Stomach smooth muscle (tissue), 2 donors: ENCODE measurements at regions not wholly inside any gene's neighbourhood (a gene's known extent, or its start where the extent isn't known, plus 50 kb on each side); places are given as distances from the start of the nearest gene placed in this dataset.

Experiments
- H3K27ac ChIP-seq: one replicate; pipeline ENCODE4 v1.7.0; 2013; ENCODE audit warnings: mild to moderate bottlenecking, low read length, inconsistent platforms
- H3K27me3 ChIP-seq, 2 donors: one replicate each; pipeline ENCODE4 v1.7.0; 2013; ENCODE audit warnings: low read length in 2 of 2; ENCODE audit not compliant: insufficient read depth in 2 of 2, control insufficient read depth in 1 of 2
- H3K36me3 ChIP-seq, 2 donors: one replicate each; pipeline ENCODE4 v1.7.0; 2013; ENCODE audit warnings: low read length in 2 of 2; ENCODE audit not compliant: control insufficient read depth in 2 of 2, insufficient read depth in 2 of 2
- H3K4me1 ChIP-seq: one replicate; pipeline ENCODE4 v1.7.0; 2013; ENCODE audit warnings: low read length; ENCODE audit not compliant: control insufficient read depth, insufficient read depth
- H3K4me3 ChIP-seq, 2 donors: one replicate each; pipeline ENCODE4 v1.7.0; 2013; ENCODE audit warnings: low read length in 2 of 2
- H3K9ac ChIP-seq, 2 donors: one replicate each; pipeline ENCODE4 v1.7.0; 2013; ENCODE audit warnings: low read length in 2 of 2, mild to moderate bottlenecking in 1 of 2
- H3K9me3 ChIP-seq, 2 donors: one replicate each; pipeline ENCODE4 v1.7.0; 2013; ENCODE audit warnings: low read length in 2 of 2; ENCODE audit not compliant: control insufficient read depth in 2 of 2
- donor health status: healthy.
- donor health status: Pancreatic carcinoma.

DNA sequence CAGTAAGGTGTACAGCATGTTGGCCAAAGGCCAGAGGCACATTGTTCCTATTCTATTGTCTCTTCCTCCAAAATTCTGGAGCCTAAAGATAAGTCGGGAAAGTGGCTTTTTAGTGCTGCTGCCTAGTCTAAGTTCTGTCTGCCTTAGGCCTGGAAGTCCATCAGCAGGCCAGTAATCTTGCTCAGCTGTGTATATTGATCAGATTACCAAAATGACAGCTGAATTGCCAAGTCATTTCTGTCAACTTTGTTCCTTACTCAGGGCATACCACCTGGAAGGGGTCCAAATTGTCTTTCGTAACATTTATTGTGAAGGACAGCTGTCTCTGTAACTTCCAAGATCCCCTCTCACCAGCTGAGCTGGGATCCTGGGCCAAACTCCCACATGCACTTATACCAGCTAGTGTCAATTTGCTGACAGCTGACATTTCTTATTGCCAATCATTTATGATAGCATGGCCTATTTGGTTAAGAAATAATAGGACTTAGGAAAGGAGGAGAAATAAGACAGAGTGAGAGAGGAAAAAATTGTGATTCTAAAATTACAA lies 116.8 kb upstream of the FSHR start:
- H3K9me3 ChIP-seq = no peaks in the 10 kb centered on the region
- H3K4me1 ChIP-seq = no peaks in the 10 kb centered on the region
- H3K4me3 ChIP-seq = no peak overlapping the region
- no peak overlapping the region for H3K9ac ChIP-seq
- H3K36me3 ChIP-seq = no peaks in the 10 kb centered on the region
- no peaks in the 10 kb centered on the region for H3K27me3 ChIP-seq
- H3K27ac ChIP-seq = no peak overlapping the region

DNA sequence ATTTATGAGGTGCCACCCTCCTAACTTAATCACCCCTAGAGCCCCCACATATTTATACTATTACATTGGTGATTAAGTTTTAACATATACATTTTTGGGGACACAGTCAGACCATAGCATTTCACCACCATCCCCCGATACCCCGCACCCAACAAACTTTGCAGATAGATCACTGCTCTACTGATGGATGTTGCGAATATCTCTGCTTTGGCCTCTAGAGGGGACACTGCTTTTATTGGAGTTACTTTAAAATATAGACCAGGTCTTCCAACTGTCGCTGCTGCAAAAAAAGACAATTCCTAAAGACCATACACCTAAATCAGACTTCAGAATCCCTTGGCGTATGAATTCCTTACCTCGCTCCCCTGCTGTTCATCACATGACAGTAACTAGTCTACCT lies 115.8 kb upstream of the FSHR start:
- Histone ChIP-seq H3K9me3 (no peaks in the 10 kb centered on the region), H3K9ac (no peak overlapping the region), H3K27ac (no peak overlapping the region), H3K27me3 (no peaks in the 10 kb centered on the region), H3K4me1 (no peaks in the 10 kb centered on the region), H3K36me3 (no peaks in the 10 kb centered on the region), H3K4me3 (no peak overlapping the region)

DNA sequence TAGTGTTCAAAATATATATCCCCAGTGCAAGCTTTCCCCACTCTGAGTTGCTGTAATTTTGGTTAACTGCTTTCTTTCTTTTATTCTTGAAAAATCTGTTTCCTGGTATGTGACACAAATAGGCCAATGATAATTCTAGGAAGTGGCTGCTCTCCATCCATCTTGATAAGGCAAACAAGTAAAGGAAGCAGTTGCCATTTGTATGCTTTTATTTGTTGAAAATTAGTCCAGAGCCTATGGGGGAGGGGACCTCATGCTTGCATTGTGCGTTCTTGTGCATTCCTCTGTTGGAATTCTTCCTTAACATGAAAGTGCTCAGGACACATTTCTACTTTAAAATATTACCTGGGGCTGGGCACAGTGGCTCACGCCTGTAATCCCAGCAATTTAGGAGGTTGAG lies 111.2 kb upstream of the FSHR start:
- Histone ChIP-seq H3K36me3 (no peaks in the 10 kb centered on the region), H3K9me3 (no peaks in the 10 kb centered on the region), H3K4me3 (no peak overlapping the region), H3K4me1 (peaks cover 8% of the 10 kb centered on the region), H3K27me3 (no peaks in the 10 kb centered on the region), H3K9ac (no peak overlapping the region), H3K27ac (no peak overlapping the region)

DNA sequence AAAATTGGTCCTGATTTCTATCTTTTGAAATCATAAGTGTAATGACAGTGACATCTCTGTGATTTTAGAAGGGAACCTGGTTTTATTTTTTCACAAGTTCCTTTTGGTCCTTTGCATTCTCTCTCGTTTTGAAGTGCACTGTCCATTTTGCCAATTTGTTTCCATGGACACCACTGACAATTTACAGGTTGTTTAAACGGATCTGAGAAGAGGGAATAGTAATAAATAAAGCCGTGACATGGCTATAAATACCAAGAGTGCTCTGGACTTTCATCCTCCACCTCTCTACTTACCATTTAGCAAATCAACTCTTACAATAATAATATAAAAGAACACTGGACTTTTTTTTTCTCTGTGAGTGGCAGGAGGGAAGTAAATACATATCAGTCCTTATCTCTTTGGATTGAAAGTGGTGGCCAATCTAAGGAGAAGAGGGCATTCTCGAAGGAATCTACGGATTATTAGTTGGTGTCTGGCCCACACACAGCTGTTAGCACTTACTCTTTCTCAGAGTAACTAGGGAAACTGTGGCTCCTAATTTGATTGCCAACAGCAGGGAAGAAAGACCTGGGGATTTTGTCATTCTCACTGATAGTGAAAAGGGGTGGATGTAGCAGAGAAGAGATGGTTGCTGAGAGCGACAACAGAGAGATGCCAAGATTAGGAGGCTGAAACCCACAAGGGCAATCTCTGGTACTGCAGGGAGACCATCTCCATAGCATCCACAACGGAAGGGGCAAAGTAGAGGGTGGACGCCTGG lies 108.7 kb upstream of the FSHR start:
- Histone ChIP-seq H3K27ac (no peak overlapping the region), H3K36me3 (no peaks in the 10 kb centered on the region), H3K4me3 (no peak overlapping the region), H3K4me1 (peaks cover 8% of the 10 kb centered on the region), H3K9me3 (no peaks in the 10 kb centered on the region), H3K27me3 (no peaks in the 10 kb centered on the region), H3K9ac (no peak overlapping the region)

DNA sequence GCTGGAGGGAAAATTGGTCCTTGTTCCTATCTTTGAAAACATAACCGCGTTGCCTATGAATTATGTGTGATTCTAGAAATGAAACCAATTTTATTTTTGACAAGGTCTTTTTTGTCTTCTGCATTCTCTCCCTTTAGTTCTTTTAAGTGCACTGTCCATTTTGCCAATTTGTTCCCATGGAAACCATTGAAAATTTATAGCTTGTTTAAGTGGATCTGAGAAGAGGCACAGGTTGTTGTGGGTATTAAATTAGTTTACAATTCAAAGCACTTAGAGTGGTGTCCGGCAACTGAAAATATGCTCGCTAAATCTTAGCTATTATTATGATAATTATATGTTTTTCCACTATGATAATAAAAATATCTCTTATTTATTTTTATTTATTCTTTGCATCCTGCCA lies 107.5 kb upstream of the FSHR start:
- H3K9ac ChIP-seq = no peak overlapping the region
- no peaks in the 10 kb centered on the region for H3K36me3 ChIP-seq
- H3K9me3 ChIP-seq = no peaks in the 10 kb centered on the region
- no peak overlapping the region for H3K27ac ChIP-seq
- no peaks in the 10 kb centered on the region for H3K27me3 ChIP-seq
- H3K4me1 ChIP-seq = peaks cover 8% of the 10 kb centered on the region
- no peak overlapping the region for H3K4me3 ChIP-seq

DNA sequence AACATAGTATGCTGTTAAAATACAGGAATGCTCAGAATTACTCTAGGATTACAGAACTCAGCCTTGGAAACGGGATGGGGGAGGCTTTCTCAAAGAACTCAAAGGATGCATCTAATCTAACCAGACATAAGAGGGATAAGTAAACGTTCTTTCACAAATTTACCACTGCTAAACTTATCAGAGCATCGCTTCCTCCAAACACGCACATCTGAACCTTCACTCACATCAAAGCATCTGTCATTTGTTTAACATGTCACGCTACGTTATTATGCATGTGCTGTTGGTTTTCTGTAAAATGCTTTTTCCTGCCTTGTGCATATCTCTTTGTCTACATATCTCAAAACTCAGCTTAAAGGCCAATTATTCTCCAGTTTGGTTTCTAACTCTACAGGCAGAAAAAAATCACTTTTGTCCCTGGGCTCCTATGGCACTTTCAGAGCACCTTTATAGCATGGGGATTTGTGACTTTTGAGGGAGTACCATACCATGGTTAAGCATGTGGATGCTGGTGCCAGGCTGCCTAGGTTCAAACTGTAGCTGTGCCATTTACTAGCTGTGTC lies 106.7 kb upstream of the FSHR start:
- Histone ChIP-seq H3K36me3 (no peaks in the 10 kb centered on the region), H3K4me3 (no peak overlapping the region), H3K27ac (no peak overlapping the region), H3K9ac (no peak overlapping the region), H3K9me3 (no peaks in the 10 kb centered on the region), H3K4me1 (peaks cover 8% of the 10 kb centered on the region), H3K27me3 (no peaks in the 10 kb centered on the region)

DNA sequence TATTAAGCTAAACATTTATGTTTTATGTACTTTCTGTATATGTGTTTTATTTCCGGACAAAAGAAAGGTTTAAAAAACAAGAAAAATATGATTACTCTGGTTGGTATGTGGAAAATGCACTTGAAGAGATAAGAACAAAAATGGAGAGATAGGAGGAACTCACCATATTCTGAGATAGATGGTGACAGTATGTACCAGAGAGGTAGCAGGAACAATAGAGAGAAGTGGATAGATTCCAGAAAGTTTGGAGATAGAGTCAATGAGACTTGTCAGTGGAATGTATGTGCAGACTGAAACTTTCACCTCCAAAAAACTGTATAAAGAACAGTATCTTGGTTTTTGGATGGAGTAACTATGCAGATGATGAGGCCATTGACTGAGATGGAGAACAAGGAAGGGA lies 105.6 kb upstream of the FSHR start:
- Histone ChIP-seq H3K27ac (no peak overlapping the region), H3K9ac (no peak overlapping the region), H3K9me3 (no peaks in the 10 kb centered on the region), H3K4me1 (peaks cover 8% of the 10 kb centered on the region), H3K4me3 (no peak overlapping the region), H3K36me3 (no peaks in the 10 kb centered on the region), H3K27me3 (no peaks in the 10 kb centered on the region)

DNA sequence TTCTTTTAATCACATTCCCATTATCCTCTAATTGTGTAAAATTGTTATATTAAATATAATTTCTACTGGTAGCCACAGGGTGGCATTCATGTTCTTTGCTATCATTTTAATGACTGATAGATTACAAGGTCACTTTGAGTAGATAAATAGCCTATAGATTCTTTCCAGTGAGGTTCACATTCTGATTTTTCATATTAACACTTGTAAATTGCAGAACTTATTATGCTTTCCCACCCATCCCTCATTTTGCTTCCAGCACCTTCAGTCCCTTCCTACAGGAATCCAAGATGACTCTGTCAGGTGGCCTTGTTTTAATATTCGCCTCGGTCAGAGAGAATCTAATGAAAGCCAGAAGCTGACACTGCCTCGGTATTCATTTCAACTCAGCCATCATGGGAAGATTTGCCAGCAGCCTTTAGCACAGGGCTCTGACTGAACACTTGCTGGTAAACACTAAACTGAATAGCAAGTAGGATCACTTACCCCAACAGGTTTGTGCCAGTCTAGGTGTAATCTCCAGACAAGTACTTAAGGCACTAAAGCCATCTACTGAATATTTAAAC lies 101.2 kb upstream of the FSHR start:
- Histone ChIP-seq H3K4me3 (no peak overlapping the region), H3K27me3 (no peaks in the 10 kb centered on the region), H3K4me1 (no peaks in the 10 kb centered on the region), H3K36me3 (no peaks in the 10 kb centered on the region), H3K9ac (no peak overlapping the region), H3K9me3 (no peaks in the 10 kb centered on the region), H3K27ac (no peak overlapping the region)

DNA sequence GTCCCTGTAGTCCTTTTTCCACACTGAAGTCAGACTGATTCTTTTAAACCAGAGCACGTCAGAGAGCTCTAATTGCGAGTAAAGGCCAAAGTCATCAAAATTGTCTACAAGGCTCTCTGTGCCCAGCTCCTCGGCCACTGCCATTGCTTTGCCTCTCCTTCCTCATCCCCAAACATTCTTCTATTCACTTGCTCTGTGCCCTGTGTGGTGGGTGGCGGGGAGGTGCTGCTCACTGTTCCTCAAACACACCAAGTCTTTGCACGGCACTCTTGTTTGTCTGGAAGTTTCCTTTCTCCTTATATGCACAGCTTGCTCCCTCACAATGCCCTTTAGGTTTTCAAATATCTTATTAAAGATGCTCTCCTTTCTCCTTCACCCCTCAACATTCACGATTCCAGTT lies 100.1 kb upstream of the FSHR start:
- H3K4me1 ChIP-seq = no peaks in the 10 kb centered on the region
- H3K9ac ChIP-seq = no peak overlapping the region
- no peaks in the 10 kb centered on the region for H3K27me3 ChIP-seq
- H3K4me3 ChIP-seq = no peak overlapping the region
- H3K36me3 ChIP-seq = no peaks in the 10 kb centered on the region
- H3K27ac ChIP-seq = no peak overlapping the region
- H3K9me3 ChIP-seq = no peaks in the 10 kb centered on the region

DNA sequence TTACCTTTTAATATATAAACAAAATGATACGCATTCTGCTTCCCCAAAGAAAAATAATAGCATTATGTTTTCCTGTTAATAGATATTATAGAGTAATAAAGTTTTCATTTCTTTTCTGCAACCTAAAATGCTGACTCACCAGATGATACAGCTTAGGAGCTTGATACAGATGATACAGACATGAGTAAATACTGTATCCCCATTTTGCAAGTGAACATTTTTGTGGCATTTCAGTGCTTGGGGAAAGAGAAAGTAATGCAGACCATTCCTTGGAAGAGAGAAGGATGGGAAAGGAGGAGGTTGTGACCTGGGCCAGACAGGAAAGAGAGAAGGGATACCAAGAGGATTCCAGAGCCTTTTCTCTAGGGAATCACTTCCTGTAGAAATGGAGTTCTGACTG lies 97.5 kb upstream of the FSHR start:
- Histone ChIP-seq H3K4me1 (no peaks in the 10 kb centered on the region), H3K9ac (no peak overlapping the region), H3K27me3 (no peaks in the 10 kb centered on the region), H3K36me3 (no peaks in the 10 kb centered on the region), H3K9me3 (no peaks in the 10 kb centered on the region), H3K4me3 (no peak overlapping the region), H3K27ac (no peak overlapping the region)

DNA sequence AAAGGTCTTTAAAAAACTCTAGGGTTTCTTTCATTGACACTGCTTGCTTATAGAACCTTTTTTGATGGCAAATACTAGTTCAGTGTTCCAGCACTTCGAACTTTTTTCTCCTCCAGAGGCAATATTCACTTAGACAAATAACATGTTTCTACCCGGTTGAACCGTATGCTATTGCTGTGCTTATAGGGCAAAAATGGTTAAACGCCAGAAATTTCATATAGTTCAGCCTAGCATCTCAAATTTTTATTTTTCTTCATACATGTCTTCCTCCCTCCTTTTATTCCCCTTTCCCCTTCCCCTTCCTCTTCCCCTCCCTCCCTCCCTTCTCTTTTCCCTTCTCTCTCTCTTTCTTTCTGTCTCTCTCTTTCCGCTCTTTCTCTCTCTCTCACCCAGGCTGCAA lies 96.9 kb upstream of the FSHR start:
- no peak overlapping the region for H3K27ac ChIP-seq
- H3K4me1 ChIP-seq = no peaks in the 10 kb centered on the region
- no peaks in the 10 kb centered on the region for H3K36me3 ChIP-seq
- H3K27me3 ChIP-seq = no peaks in the 10 kb centered on the region
- no peak overlapping the region for H3K4me3 ChIP-seq
- H3K9ac ChIP-seq = no peak overlapping the region
- H3K9me3 ChIP-seq = no peaks in the 10 kb centered on the region
